K562 (cell line): ENCODE measurements at regions not wholly inside any gene's neighbourhood (a gene's known extent, or its start where the extent isn't known, plus 50 kb on each side); places are given as distances from the start of the nearest gene placed in this dataset.

ENCODE experiments used
- ATAC-seq: fragments of 200-7000 bp; cut with Tn5 transposase; 3 replicates; pipeline ENCODE4 v1.9.1; 2020; ENCODE audit warnings: moderate library complexity
- BruUV-seq: library from RNA; stranded (reverse); fragments of 400-500 nt; replicated peaks from 2 replicates; lab custom pipeline; 2021; lab: Mats Ljungman, UMichigan
- CTCF ChIA-PET: fragments of 300-600 bp; formaldehyde crosslinking; extraction: SDS; loops from one replicate; lab custom pipeline; 2021; ENCODE audit warnings: low intra/inter-chr PET ratio; lab: Yijun Ruan, JAX
- POLR2A ChIA-PET: fragments of 300-600, 350-650 bp; sonication (Branson Sonifier 250); formaldehyde crosslinking; extraction: SDS; loops from one replicate; lab custom pipeline; 2021; ENCODE audit warnings: antibody characterized with exemption, inconsistent platforms; lab: Yijun Ruan, JAX
- DNase-seq, 4 experiments: peaks; one replicate each; pipeline versions ENCODE4 v3.0.0 to v3.0.0-alpha.2; 2011 to 2018; ENCODE audit warnings: low spot score in 3 of 4, mixed read lengths in 3 of 4; ENCODE audit errors: extremely low read depth in 1 of 4
- FAIRE-seq: peaks from 2 replicates; lab custom pipeline; 2011; peaks lifted over from hg19 to GRCh38; lab: Jason Lieb, UNC
- H2AFZ ChIP-seq: 2 replicates; pipeline ENCODE4 v1.6.0; 2011; ENCODE audit warnings: low read depth, low read length, control low read depth, inconsistent platforms
- H3K27ac ChIP-seq: fragments of 200-600 bp; 3 replicates; pipeline ENCODE4 v1.8.0; 2011; ENCODE audit warnings: low read depth, mild to moderate bottlenecking, control low read depth, inconsistent platforms, low read length, moderate library complexity, mixed read lengths; ENCODE audit errors: extremely low read depth
- H3K27me3 ChIP-seq, 2 experiments: fragments of 300-600 bp in 1 of 2; 2 replicates in 1 of 2; 3 replicates in 1 of 2; pipeline versions ENCODE4 v1.6.0 to v1.8.0; 2011; ENCODE audit warnings: inconsistent platforms in 2 of 2, low read length in 2 of 2, mild to moderate bottlenecking in 1 of 2, mixed read lengths in 1 of 2, moderate library complexity in 1 of 2; ENCODE audit not compliant: control insufficient read depth in 2 of 2, insufficient read depth in 2 of 2
- H3K36me3 ChIP-seq: fragments of 300-600 bp; 3 replicates; pipeline ENCODE4 v1.8.0; 2011; ENCODE audit warnings: mild to moderate bottlenecking, low read length, inconsistent platforms; ENCODE audit not compliant: control insufficient read depth, insufficient read depth
- H3K4me1 ChIP-seq, 2 experiments: fragments of 200-600 bp in 1 of 2; replicated peaks in 1 of 2; 2 replicates in 1 of 2; 3 replicates in 1 of 2; pipeline versions ENCODE4 v1.5.1 to v1.8.0; 2011; ENCODE audit warnings: inconsistent platforms in 2 of 2, low read length in 2 of 2, mild to moderate bottlenecking in 1 of 2, mixed read lengths in 1 of 2, moderate library complexity in 1 of 2; ENCODE audit not compliant: control insufficient read depth in 2 of 2, insufficient read depth in 2 of 2
- H3K4me2 ChIP-seq: 2 replicates; pipeline ENCODE4 v1.6.1; 2011; ENCODE audit warnings: low read length, control low read depth, inconsistent platforms, mixed read lengths; ENCODE audit not compliant: insufficient read depth
- H3K4me3 ChIP-seq: fragments of 200-600 bp; sonication (generic), shearing (Covaris generic); 2 replicates; pipeline ENCODE4 v1.5.1; 2016; ENCODE audit warnings: control low read depth, inconsistent platforms
- H3K79me2 ChIP-seq: fragments of 200-600 bp; 3 replicates; pipeline ENCODE4 v1.8.0; 2011; ENCODE audit warnings: low read length, inconsistent platforms; ENCODE audit not compliant: control insufficient read depth, insufficient read depth
- H3K9ac ChIP-seq, 2 experiments: 2 replicates each; pipeline versions ENCODE4 v1.6.0 to v1.6.1; 2011; ENCODE audit warnings: low read depth in 2 of 2, low read length in 2 of 2, control low read depth in 1 of 2, inconsistent platforms in 1 of 2, mild to moderate bottlenecking in 1 of 2, mixed read lengths in 1 of 2; ENCODE audit not compliant: insufficient read depth in 1 of 2
- H3K9me1 ChIP-seq: one replicate; pipeline ENCODE4 v1.6.0; 2011; ENCODE audit warnings: inconsistent platforms, mild to moderate bottlenecking, low read length, moderate library complexity; ENCODE audit not compliant: control insufficient read depth, insufficient read depth
- H3K9me3 ChIP-seq: replicated peaks from 2 replicates; pipeline ENCODE4 v1.5.1; 2011; ENCODE audit warnings: low read depth, low read length, inconsistent platforms; ENCODE audit not compliant: control insufficient read depth, insufficient read depth
- H4K20me1 ChIP-seq: replicated peaks from 2 replicates; pipeline ENCODE4 v1.6.1; 2011; ENCODE audit warnings: low read length, inconsistent platforms, mixed read lengths; ENCODE audit not compliant: control insufficient read depth, insufficient read depth
- EWSR1 ChIP-seq: fragments of 450-650 bp; IDR thresholded peaks from 2 replicates; pipeline ENCODE4 v1.6.1; 2018; ENCODE audit warnings: borderline replicate concordance, mild to moderate bottlenecking, low read depth, moderate library complexity; ENCODE audit not compliant: partially characterized antibody
- ZNF277 ChIP-seq: fragments of 250-450 bp; sonication (Bioruptor Pico); IDR thresholded peaks from 2 replicates; pipeline ENCODE4 v1.8.0; 2022; ENCODE audit warnings: inconsistent platforms, mild to moderate bottlenecking, moderate library complexity, borderline replicate concordance
- ZNF280A ChIP-seq: fragments of 450-650 bp; IDR thresholded peaks from 2 replicates; pipeline ENCODE4 v1.6.1; 2018; ENCODE audit warnings: mild to moderate bottlenecking, low read depth; ENCODE audit not compliant: partially characterized antibody
- ZNF764 ChIP-seq: fragments of 250-450 bp; sonication (Bioruptor Pico); IDR thresholded peaks from 2 replicates; pipeline ENCODE4 v1.4.0; 2020; ENCODE audit warnings: low read depth, mild to moderate bottlenecking, moderate library complexity
- WGBS: fragments of 100-300 bp; shearing (Covaris generic); methylation state at CpG from one replicate; pipeline ENCODE4 v1.1.6; 2016; ENCODE audit warnings: low coverage, mixed read lengths; ENCODE audit not compliant: insufficient coverage; ENCODE audit errors: missing lambda C conversion rate; 5-methylcytosine and 5-hydroxymethylcytosine counted together
- in situ Hi-C: fragments of 300-500 bp; cut with MboI; formaldehyde crosslinking; loops from 4 replicates; pipeline ENCODE4 v1.15.0; 2018; ENCODE audit warnings: inconsistent platforms, mixed read lengths
- intact Hi-C: fragments of 100-400 bp; cut with micrococcal nuclease; formaldehyde crosslinking; loops from 2 replicates; pipeline ENCODE4 v1.14.2; 2022
- TF ChIP-seq, protein P1 (sequence below): IDR thresholded peaks from 2 replicates; pipeline ENCODE4 v1.6.1; 2016; ENCODE audit warnings: missing genetic modification characterization, missing compliant biosample characterization

GRCh38 chr21:26659757-26660156 is 86.7 kb upstream of the CYYR1 start:
- Histone ChIP-seq H3K79me2 (no peaks in the 10 kb centered on the region), H3K9ac (no peak overlapping the region), H3K27ac (no peak overlapping the region), H3K4me3 (no peak overlapping the region), H4K20me1 (no peaks in the 10 kb centered on the region), H2AFZ (no peak overlapping the region), H3K9me1 (no peaks in the 10 kb centered on the region), H3K9me3 (no peaks in the 10 kb centered on the region; the same call in 1 of the 2 replicates), H3K4me1 (no peaks in the 10 kb centered on the region), H3K36me3 (no peaks in the 10 kb centered on the region), H3K4me2 (no peak overlapping the region), H3K27me3 (no peaks in the 10 kb centered on the region)
- ATAC-seq (no peak), FAIRE-seq (no peak), DNase-seq (no peak)
- CTCF ChIA-PET = no interaction called here
- 2% methylated on average over 4 of the region's 4 CpGs for WGBS
- in situ Hi-C loops (no loop called here), intact Hi-C loops (no loop called here)
- no TSS peak for BruUV-seq
- TF ChIP-seq, protein P1, sequence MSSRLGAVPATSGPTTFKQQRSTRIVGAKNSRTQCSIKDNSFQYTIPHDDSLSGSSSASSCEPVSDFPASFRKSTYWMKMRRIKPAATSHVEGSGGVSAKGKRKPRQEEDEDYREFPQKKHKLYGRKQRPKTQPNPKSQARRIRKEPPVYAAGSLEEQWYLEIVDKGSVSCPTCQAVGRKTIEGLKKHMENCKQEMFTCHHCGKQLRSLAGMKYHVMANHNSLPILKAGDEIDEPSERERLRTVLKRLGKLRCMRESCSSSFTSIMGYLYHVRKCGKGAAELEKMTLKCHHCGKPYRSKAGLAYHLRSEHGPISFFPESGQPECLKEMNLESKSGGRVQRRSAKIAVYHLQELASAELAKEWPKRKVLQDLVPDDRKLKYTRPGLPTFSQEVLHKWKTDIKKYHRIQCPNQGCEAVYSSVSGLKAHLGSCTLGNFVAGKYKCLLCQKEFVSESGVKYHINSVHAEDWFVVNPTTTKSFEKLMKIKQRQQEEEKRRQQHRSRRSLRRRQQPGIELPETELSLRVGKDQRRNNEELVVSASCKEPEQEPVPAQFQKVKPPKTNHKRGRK = no peak
- TF ChIP-seq ZNF280A (no peak), ZNF764 (CRISPR knock-in tag) (no peak), ZNF277 (CRISPR knock-in tag) (no peak), EWSR1 (no peak)
- POLR2A ChIA-PET = no interaction called here
